ENCODE measurements at regions not wholly inside any gene's neighbourhood (a gene's known extent, or its start where the extent isn't known, plus 50 kb on each side); places are given as distances from the start of the nearest gene placed in this dataset.
"Not testable (repeated sequence)": the region's sequence is repeated elsewhere in the genome, so short reads cannot be mapped to it uniquely, and the experiment has no call there.

GRCh38 chr2:183666031-183666430 lies 541.8 kb downstream of the NUP35 start:
- DNase-seq = no peak

- no peak for DNase-seq
Measured at GRCh38 chr2:183671233-183671632, 547.0 kb downstream of the NUP35 start.

DNA sequence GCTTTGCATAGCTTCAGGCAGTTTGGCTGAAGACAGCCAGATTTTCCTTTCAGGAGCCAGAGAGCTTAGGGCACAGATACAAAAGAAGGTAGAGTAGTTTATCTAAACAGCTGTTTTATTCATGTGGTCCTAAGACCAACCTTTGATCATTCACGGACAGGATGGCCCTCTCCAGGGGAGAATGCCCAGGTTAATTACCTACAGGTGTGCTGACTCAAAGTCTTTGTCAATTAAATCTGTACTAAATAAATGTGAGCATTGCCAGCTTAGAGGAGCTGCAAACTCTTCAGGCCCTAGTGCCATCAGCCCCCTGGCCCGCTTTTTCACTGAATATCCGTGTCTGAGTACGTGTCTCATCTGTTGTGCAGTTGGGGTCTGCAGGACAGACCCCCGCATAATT lies 554.7 kb downstream of the NUP35 start:
- DNase-seq = no peak

GRCh38 chr2:183680573-183680972 lies 556.3 kb downstream of the NUP35 start:
- no peak for DNase-seq

- no peak for DNase-seq
Measured at GRCh38 chr2:183684686-183685085, 560.4 kb downstream of the NUP35 start.

GRCh38 chr2:183696028-183696427 lies 571.8 kb downstream of the NUP35 start:
- no peak for DNase-seq

- no peak for DNase-seq
Measured at GRCh38 chr2:183709829-183710228, 585.6 kb downstream of the NUP35 start.

- DNase-seq = no peak
Measured at GRCh38 chr2:183718246-183718645, 594.0 kb downstream of the NUP35 start.

GRCh38 chr2:183723278-183723677 lies 599.0 kb downstream of the NUP35 start:
- no peak for DNase-seq

DNA sequence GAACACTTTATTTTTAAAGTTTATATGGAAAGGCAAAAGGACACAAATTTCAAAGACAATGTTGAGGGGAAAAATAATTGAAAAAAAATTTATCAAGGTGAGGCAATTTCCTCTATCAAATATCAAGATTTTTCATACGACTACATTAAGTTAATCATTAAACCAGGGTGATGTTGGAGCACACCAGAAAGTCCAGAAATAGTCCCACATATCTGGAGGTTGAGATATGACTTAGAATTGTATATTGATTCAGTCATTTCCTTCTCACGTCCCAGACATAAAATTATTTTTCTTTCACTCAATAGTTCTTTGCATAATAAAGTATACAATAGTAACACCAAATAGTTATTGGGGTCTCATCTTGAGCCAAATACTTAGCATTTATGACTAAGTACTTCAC lies 605.1 kb downstream of the NUP35 start:
- DNase-seq = no peak

- no peak for DNase-seq
Measured at GRCh38 chr2:183740241-183740640, 616.0 kb downstream of the NUP35 start.

GRCh38 chr2:183752571-183752970 lies 628.3 kb downstream of the NUP35 start:
- no peak for DNase-seq

GRCh38 chr2:183759033-183759432 lies 634.8 kb downstream of the NUP35 start:
- no peak for DNase-seq

- DNase-seq = no peak
Measured at GRCh38 chr2:183773775-183774174, 649.5 kb downstream of the NUP35 start.

GRCh38 chr2:183780072-183780471 lies 655.8 kb downstream of the NUP35 start:
- DNase-seq = no peak

DNA sequence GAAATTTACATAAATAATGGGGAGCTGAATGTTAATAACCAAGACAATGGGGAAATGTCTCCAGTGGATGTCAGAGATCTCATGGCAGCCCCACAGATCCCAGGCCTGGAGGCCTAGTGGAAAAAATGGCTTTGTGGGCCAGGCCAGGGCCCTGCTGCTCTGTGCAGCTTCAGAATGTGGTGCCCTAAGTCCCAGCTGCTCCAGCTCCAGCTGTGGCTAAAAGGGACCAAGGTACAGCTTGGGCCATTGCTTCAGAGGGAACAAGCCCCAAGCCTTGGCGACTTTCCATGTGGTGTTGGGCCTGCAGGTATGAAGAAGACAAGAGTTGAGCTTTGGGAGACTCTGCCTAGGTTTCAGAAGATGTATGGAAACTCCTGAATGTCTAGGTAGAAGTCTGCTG lies 658.2 kb downstream of the NUP35 start:
- DNase-seq = no peak

DNA sequence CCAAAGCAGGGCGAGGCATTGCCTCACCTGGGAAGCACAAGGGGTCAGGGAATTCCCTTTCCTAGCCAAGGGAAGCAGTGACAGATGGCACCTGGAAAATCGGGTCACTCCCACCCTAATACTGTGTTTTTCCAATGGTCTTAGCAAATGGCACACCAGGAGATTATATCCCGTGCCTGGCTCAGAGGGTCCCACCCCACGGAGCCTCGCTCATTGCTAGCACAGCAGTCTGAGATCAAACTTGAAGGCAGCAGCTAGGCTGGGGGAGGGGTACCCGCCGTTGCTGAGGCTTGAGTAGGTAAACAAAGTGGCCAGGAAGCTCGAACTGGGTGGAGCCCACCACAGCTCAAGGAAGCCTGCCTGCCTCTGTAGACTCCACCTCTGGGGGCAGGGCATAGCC lies 664.6 kb downstream of the NUP35 start:
- DNase-seq = not testable (repeated sequence)

- not testable (repeated sequence) for DNase-seq
Measured at GRCh38 chr2:183792165-183792924, 668.1 kb downstream of the NUP35 start.

- DNase-seq = no peak
Measured at GRCh38 chr2:183798535-183798934, 674.3 kb downstream of the NUP35 start.

- no peak for DNase-seq
Measured at GRCh38 chr2:183799761-183800160, 675.5 kb downstream of the NUP35 start.

GRCh38 chr2:183803596-183803995 lies 679.4 kb downstream of the NUP35 start:
- no peak for DNase-seq

DNA sequence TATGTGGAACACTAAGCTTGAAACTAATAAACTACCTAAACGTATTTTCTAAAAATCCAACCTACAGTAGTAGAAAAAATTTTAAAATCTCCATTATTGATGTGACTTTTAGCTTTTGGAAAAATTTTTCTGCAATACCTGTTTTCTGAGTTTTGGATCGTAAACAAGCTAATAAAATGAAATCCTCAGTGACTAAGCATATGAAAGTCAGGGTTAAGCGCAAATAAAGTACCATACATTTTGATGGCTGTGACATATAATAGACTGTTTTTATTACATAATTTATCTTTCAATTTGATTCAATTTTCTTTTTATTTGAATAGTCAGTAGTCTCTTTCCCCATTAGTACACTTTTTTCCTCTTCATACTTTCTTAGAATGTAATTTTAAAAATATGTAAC lies 683.6 kb downstream of the NUP35 start:
- no peak for DNase-seq

- DNase-seq = no peak
Measured at GRCh38 chr2:183809404-183809803, 685.2 kb downstream of the NUP35 start.

GRCh38 chr2:183811281-183811680 lies 687.0 kb downstream of the NUP35 start:
- DNase-seq = no peak

GRCh38 chr2:183812091-183812490 lies 687.8 kb downstream of the NUP35 start:
- no peak for DNase-seq
